ENCODE measurements at regions not wholly inside any gene's neighbourhood (a gene's known extent, or its start where the extent isn't known, plus 50 kb on each side); places are given as distances from the start of the nearest gene placed in this dataset.

DNA sequence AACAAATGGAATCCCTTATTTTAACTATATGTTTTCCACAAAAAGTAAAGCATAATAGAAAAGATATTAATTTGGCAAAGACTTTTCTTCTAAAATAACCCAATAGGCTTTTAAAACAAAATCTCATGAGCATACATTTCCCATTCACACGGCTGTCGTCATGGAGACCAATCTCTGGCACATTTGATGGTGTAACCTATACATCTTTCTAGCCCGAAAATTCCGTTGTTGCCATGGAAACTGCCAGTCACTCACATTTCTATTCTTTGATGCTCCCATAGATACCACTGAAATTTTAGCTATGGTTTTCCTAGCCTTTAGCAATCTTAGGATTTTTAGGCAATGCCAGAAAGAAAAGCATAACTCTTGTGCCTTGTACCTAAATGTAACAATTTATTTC is 262.9 kb upstream of the TRPM3 start:
- TF ChIP-seq, protein P1, sequence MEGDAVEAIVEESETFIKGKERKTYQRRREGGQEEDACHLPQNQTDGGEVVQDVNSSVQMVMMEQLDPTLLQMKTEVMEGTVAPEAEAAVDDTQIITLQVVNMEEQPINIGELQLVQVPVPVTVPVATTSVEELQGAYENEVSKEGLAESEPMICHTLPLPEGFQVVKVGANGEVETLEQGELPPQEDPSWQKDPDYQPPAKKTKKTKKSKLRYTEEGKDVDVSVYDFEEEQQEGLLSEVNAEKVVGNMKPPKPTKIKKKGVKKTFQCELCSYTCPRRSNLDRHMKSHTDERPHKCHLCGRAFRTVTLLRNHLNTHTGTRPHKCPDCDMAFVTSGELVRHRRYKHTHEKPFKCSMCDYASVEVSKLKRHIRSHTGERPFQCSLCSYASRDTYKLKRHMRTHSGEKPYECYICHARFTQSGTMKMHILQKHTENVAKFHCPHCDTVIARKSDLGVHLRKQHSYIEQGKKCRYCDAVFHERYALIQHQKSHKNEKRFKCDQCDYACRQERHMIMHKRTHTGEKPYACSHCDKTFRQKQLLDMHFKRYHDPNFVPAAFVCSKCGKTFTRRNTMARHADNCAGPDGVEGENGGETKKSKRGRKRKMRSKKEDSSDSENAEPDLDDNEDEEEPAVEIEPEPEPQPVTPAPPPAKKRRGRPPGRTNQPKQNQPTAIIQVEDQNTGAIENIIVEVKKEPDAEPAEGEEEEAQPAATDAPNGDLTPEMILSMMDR (IDR thresholded peaks at IDR 0.05), result no peak
- no peak for TF ChIP-seq POLR2A (IDR thresholded peaks at IDR 0.05)

Data from testis (tissue), 2 donors.